Uterus (tissue), 3 donors: ENCODE measurements at regions not wholly inside any gene's neighbourhood (a gene's known extent, or its start where the extent isn't known, plus 50 kb on each side); places are given as distances from the start of the nearest gene placed in this dataset.
"Not testable (repeated sequence)": the region's sequence is repeated elsewhere in the genome, so short reads cannot be mapped to it uniquely, and the experiment has no call there.

Source experiments
- DNase-seq, 2 donors: peaks; one replicate each; pipeline ENCODE4 v3.0.0-alpha.2; 2019 to 2020
- H3K27ac ChIP-seq, 2 donors: fragments of 200-600 bp; sonication (generic); 1 replicate in 1 of 2; 2 replicates in 1 of 2; pipeline ENCODE4 v1.5.1; 2016 to 2018
- H3K27me3 ChIP-seq, 2 donors: fragments of 200-600 bp; sonication (generic); one replicate each; pipeline ENCODE4 v1.5.1; 2018 to 2019; ENCODE audit warnings: control low read depth in 1 of 2
- H3K36me3 ChIP-seq, 2 donors: fragments of 200-600 bp; sonication (generic); one replicate each; pipeline ENCODE4 v1.5.1; 2019; ENCODE audit warnings: control low read depth in 1 of 2
- H3K4me1 ChIP-seq, 2 donors: fragments of 200-600 bp; sonication (generic); one replicate each; pipeline ENCODE4 v1.5.1; 2018 to 2019; ENCODE audit warnings: control low read depth in 1 of 2
- H3K4me3 ChIP-seq, 2 donors: fragments of 200-600 bp; sonication (generic); 1 replicate in 1 of 2; 2 replicates in 1 of 2; pipeline ENCODE4 v1.5.1; 2018 to 2019; ENCODE audit warnings: mild to moderate bottlenecking in 1 of 2
- H3K9me3 ChIP-seq, 2 donors: fragments of 200-600 bp; sonication (generic); one replicate each; pipeline ENCODE4 v1.5.1; 2019; ENCODE audit warnings: control low read depth in 1 of 2
- POLR2A ChIP-seq, 2 donors: fragments of 450-650 bp; IDR thresholded peaks; one replicate each; pipeline ENCODE4 v1.6.1; 2016; ENCODE audit warnings: antibody characterized with exemption in 2 of 2, mild to moderate bottlenecking in 1 of 2, moderate library complexity in 1 of 2
- intact Hi-C: fragments of 100-400 bp; cut with DNase I; formaldehyde crosslinking; loops from one replicate; pipeline ENCODE4 v1.15.1; 2023; ENCODE audit warnings: low total_unique reads
- TF ChIP-seq, protein P1 (sequence below), 4 experiments: fragments of 200-600 bp in 2 of 4; fragments of 450-650 bp in 2 of 4; sonication (generic) in 2 of 4; IDR thresholded peaks; one replicate each; pipeline ENCODE4 v1.5.1; 2016 to 2019; ENCODE audit warnings: antibody characterized with exemption in 4 of 4, mild to moderate bottlenecking in 2 of 4, moderate library complexity in 1 of 4
- donor health status: DM: yes; HTN: yes; CAD: no.

GRCh38 chr1:219325368-219325742 is 151.7 kb downstream of the LYPLAL1 start:
- Histone ChIP-seq H3K27ac (no peak overlapping the region), H3K36me3 (no peaks in the 10 kb centered on the region), H3K4me3 (no peak overlapping the region), H3K4me1 (no peaks in the 10 kb centered on the region), H3K9me3 (no peaks in the 10 kb centered on the region), H3K27me3 (no peaks in the 10 kb centered on the region)
- TF ChIP-seq POLR2A (IDR thresholded peaks at IDR 0.05) = no peak
- TF ChIP-seq, protein P1, sequence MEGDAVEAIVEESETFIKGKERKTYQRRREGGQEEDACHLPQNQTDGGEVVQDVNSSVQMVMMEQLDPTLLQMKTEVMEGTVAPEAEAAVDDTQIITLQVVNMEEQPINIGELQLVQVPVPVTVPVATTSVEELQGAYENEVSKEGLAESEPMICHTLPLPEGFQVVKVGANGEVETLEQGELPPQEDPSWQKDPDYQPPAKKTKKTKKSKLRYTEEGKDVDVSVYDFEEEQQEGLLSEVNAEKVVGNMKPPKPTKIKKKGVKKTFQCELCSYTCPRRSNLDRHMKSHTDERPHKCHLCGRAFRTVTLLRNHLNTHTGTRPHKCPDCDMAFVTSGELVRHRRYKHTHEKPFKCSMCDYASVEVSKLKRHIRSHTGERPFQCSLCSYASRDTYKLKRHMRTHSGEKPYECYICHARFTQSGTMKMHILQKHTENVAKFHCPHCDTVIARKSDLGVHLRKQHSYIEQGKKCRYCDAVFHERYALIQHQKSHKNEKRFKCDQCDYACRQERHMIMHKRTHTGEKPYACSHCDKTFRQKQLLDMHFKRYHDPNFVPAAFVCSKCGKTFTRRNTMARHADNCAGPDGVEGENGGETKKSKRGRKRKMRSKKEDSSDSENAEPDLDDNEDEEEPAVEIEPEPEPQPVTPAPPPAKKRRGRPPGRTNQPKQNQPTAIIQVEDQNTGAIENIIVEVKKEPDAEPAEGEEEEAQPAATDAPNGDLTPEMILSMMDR (IDR thresholded peaks at IDR 0.05) = no peak
- DNase-seq = no peak
- intact Hi-C loops = no loop called here

GRCh38 chr1:219324629-219325367 is 151.1 kb downstream of the LYPLAL1 start:
- intact Hi-C loops = no loop called here
- H3K27ac ChIP-seq = no peak overlapping the region
- TF ChIP-seq, protein P1 (IDR thresholded peaks at IDR 0.05) = no peak
- no peak for TF ChIP-seq POLR2A (IDR thresholded peaks at IDR 0.05)
- H3K4me3 ChIP-seq = no peak overlapping the region
- H3K9me3 ChIP-seq = no peaks in the 10 kb centered on the region
- H3K4me1 ChIP-seq = no peaks in the 10 kb centered on the region
- no peaks in the 10 kb centered on the region for H3K27me3 ChIP-seq
- DNase-seq = no peak
- no peaks in the 10 kb centered on the region for H3K36me3 ChIP-seq

GRCh38 chr1:219324171-219324570 is 150.5 kb downstream of the LYPLAL1 start:
- H3K4me3 ChIP-seq = no peak overlapping the region
- TF ChIP-seq, protein P1 (IDR thresholded peaks at IDR 0.05) = no peak
- no peak for TF ChIP-seq POLR2A (IDR thresholded peaks at IDR 0.05)
- no peaks in the 10 kb centered on the region for H3K9me3 ChIP-seq
- DNase-seq = no peak
- intact Hi-C loops = no loop called here
- no peaks in the 10 kb centered on the region for H3K27me3 ChIP-seq
- no peak overlapping the region for H3K27ac ChIP-seq
- no peaks in the 10 kb centered on the region for H3K4me1 ChIP-seq
- no peaks in the 10 kb centered on the region for H3K36me3 ChIP-seq

- DNase-seq = no peak
- no peaks in the 10 kb centered on the region for H3K9me3 ChIP-seq
- no peaks in the 10 kb centered on the region for H3K36me3 ChIP-seq
- intact Hi-C loops = no loop called here
- no peaks in the 10 kb centered on the region for H3K27me3 ChIP-seq
- H3K4me3 ChIP-seq = no peak overlapping the region
- TF ChIP-seq, protein P1 (IDR thresholded peaks at IDR 0.05) = no peak
- no peak for TF ChIP-seq POLR2A (IDR thresholded peaks at IDR 0.05)
- H3K4me1 ChIP-seq = no peaks in the 10 kb centered on the region
- H3K27ac ChIP-seq = no peak overlapping the region
Measured at GRCh38 chr1:219323426-219323825, 149.7 kb downstream of the LYPLAL1 start.

- Histone ChIP-seq H3K9me3 (no peaks in the 10 kb centered on the region), H3K4me3 (no peak overlapping the region), H3K27me3 (no peaks in the 10 kb centered on the region), H3K36me3 (no peaks in the 10 kb centered on the region), H3K4me1 (no peaks in the 10 kb centered on the region), H3K27ac (no peak overlapping the region)
- intact Hi-C loops = no loop called here
- DNase-seq = no peak
- TF ChIP-seq POLR2A (IDR thresholded peaks at IDR 0.05) = no peak
- TF ChIP-seq, protein P1 (IDR thresholded peaks at IDR 0.05) = no peak
Measured at GRCh38 chr1:219322766-219323165, 149.1 kb downstream of the LYPLAL1 start.

GRCh38 chr1:219320563-219320962 is 146.9 kb downstream of the LYPLAL1 start:
- not testable (repeated sequence) for DNase-seq, H3K27me3 ChIP-seq

More at GRCh38 chr1:219320563-219320962, 146.9 kb downstream of the LYPLAL1 start:
- H3K27ac ChIP-seq, H3K9me3 ChIP-seq, H3K4me3 ChIP-seq, H3K36me3 ChIP-seq, H3K4me1 ChIP-seq, intact Hi-C loops: not testable (repeated sequence)
